NCI-H2107 treated with DMSO at 0.1 percent for 48 hours (cell line): ENCODE measurements at regions not wholly inside any gene's neighbourhood (a gene's known extent, or its start where the extent isn't known, plus 50 kb on each side); places are given as distances from the start of the nearest gene placed in this dataset.

ENCODE experiments used
- DNase-seq: peaks from one replicate; lab custom pipeline; 2025; ENCODE audit not compliant: unreplicated experiment; lab: John Stamatoyannopoulos, UW

DNA sequence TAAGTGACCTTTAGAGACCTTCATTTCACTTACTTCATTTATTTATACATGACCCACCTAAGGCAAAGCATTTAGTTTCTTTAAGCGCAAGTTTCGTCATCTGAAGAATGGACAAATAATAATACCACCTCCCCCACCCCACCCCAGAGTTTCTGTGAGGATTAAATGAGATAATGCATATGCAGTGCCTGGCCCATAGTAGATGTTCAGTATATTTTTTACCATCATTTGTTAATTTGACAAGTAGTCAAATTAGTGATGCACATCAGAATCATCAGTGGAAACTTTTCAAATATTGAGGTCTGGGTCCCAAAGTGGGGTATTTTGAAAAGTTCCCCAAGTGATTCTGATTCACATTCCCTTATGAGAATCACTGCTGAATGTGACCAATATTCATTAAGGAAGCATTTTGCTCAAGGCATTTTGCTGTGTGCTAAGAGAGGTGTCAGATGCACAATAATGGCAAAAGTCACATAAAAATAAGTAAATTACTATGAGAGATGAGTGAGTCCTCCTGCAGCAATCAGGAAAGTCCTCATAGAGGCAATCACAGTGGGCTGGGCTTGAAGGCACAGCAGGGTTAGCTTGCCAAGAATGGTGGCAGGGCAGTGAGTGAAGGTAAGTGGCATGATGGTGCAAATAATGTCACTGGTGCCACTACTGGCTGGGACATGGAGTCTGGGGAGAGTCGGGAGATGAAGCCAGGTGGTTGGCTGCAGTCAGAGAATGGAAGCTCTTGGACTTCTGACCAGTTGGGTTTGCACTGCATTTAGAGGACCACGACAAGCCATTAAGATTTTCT lies 244.1 kb downstream of the PTEN start:
- DNase-seq = no peak

DNA sequence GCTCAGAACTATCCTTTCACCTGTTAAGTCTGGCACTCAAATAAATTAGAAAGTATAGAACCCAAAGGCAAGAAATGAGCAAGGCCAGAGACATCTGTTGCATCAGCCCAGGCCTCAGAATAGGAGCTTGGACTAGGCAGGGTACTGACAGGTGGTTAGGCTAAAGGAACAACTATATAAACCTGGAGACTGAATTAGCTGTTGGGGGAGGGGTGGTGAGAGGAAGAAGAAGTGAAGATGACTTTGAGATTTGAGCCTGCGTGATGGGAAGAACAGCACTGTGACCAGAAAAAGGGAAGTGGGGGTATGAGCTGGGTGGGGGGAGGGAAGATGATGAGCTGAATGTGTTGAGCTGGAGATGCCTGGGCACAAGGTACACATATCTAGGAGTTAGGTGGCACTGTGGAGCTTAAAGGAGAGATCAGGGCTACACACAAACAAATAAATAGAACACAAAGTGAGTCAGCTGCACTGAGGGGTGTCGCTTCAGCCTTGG lies 244.7 kb downstream of the PTEN start:
- no peak for DNase-seq

DNA sequence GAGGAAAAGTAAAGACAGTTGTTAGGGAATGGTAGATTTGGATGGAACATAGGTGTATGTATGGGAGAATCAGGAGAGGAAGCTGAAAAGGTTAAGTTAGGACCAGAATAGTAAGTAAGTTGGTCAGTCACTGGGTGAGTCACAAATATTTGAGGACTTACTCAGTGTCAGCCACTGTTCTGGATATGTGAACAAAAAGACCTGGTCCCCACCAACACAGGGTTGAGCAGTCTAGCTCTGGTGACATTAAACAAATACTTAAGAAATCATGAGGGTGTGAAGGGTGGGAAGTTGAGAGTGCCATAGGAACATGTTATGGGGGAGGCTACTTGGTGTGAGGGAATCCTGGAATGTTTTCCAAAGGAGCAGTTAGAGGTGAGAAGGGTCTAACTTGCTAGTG lies 246.9 kb downstream of the PTEN start:
- DNase-seq = no peak

DNA sequence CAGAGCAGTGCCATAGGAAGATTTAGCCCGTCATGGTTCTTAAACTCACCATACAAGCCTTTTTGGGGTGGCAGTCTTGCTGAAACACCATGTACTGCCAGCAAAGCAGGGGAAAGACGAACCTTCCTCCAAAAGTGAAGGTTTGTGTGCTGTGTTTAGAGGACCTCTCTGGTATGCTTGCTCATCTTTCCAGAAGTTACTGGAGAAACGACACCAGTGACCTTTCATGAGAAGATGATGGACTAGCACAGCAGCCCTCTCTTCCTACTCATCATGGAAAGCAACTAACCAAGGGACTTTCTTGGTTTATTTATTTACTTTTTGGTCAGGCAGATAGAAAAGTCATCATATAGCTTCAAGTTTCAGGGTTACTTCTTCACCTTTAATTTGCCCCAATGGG lies 247.4 kb downstream of the PTEN start:
- DNase-seq = no peak

DNA sequence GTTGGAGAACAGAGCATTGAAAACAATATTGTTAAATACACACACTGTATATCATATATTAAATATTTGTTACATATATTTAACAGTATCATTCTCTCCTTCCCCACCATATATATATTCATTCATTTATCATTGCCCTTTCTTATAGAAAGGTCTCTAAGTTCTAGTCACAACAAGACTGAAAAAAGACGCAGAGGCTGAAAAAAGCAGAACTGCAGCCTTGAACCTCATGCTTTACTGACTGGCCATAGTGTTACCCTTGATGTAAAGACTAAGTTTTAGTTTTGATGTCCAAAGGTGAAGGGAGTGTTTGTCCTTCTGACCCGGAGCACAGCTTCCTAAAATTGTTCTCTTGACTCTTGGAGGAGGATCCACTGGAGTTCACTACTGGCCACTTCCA lies 247.9 kb downstream of the PTEN start:
- DNase-seq = no peak

DNA sequence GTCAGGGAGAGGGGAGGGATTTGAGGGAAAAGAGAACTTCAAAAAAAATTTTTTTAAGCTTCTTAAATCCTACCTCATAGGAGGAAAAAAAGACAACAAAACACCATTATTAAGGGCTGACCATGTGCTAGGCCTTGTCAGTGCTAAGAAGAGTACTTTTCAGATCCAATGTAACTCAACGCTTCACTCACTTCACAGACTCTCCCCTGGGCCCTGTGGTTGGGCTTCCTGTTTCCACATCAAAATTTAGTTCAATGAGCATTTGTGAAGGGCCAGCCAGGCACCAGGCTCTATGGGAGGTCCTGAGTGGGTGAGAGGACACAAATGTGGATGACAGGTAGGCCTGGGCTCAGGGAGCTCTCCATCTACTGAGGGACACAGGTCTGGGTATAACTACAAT lies 249.8 kb downstream of the PTEN start:
- no peak for DNase-seq

DNA sequence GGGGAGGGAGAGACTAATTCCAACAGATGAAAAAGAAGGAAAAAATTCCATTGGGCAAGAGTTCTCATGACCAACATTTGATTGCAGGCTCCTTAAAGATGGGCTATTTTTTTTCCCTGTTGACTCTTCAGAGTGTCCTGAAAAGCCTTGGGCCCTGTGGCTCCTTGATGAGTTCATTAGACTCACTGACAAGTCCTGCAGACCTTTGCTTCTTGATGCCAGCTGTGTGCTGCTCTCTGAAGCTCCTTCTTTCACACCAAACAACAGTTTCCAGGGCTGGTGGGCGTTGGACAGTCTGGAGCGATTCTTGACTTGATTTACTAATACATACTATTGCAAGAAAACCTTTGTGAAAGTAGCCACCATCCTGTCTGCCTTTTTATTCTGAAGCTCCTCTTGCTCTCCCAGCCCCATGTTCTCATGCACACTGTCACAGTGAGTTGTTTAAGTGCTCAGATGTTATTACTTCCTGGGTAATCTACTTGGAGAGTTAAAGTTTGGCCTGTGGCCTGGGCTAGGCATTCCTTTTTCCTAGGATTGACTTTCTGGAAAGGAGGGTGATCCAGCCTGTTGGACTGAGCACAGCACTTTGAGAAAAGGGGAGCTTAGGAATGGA lies 250.3 kb downstream of the PTEN start:
- no peak for DNase-seq

DNA sequence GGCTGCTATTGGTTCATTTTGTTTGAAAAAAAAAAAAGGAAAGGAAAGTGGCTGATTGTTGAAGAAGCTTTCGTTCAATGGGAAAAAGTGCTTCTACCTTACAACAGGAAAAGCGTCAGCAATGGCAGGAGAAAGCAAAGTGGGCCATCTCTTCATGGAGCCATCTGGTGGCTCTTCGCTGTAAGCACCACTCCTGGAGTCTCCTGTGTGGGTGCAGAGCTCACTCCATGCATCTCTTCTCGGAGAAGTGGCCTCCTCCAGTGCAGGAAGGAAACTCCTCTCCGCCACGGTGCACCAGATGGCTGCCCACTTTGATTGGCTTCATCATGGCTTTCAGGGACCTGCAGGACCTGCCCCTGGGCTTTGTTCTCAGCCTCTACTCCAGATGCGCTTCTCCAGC lies 250.9 kb downstream of the PTEN start:
- DNase-seq = peak; percentile 3

DNA sequence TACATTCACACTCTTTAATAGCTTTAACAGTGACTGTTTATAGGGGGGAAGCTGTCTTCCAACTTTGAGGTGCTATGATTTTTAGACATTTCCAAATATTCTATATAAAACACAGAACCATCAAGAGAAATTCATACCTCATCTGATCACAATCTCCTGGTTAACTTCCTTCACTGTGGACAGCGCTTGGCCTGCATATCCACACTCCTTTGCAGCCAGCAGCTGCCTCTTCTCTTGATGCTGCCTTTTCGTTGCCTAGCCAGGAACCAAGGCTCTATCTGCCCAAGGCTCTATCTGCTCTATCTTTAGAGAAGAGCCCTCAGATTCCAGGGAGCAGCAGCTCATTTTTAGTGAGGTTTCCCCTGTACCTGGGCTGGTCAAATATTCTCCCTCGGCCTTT lies 252.0 kb downstream of the PTEN start:
- no peak for DNase-seq

DNA sequence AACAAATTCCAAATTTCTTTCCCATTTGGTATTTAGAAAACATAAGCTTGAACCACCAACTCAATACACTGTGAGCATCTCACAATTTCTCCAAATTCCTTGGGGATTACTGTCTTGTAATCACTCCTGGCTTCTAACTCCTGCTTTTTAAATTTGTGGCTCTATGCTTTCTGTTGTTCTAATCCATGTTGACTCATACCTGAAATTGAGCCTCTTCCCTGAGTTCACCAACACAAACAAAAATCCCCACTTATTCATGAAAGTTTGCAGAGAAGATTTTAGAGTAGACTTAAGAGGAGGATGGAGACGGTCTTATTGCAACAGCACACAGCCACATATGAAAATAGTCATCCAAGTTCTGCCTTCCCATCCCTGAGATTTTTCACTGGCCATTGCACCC lies 252.5 kb downstream of the PTEN start:
- no peak for DNase-seq

DNA sequence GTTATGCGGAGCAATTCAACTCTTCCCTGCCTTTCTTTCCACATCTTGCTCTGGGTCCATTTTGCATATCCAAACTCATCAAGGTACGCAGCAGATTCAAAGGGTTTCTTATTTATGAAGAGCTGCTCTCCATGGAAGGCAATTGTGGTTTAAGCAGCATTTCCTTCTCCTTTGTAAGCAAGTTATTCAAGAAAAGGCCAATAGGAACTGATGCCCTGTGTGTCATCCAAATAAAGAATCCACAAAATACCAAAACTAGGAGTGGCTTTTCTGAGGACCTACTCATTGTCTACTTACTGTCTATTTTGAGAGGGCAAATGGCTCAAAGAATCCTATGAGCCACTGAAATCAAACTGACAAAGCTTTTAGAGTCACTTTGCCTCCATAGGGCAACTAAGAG lies 253.1 kb downstream of the PTEN start:
- DNase-seq = no peak

DNA sequence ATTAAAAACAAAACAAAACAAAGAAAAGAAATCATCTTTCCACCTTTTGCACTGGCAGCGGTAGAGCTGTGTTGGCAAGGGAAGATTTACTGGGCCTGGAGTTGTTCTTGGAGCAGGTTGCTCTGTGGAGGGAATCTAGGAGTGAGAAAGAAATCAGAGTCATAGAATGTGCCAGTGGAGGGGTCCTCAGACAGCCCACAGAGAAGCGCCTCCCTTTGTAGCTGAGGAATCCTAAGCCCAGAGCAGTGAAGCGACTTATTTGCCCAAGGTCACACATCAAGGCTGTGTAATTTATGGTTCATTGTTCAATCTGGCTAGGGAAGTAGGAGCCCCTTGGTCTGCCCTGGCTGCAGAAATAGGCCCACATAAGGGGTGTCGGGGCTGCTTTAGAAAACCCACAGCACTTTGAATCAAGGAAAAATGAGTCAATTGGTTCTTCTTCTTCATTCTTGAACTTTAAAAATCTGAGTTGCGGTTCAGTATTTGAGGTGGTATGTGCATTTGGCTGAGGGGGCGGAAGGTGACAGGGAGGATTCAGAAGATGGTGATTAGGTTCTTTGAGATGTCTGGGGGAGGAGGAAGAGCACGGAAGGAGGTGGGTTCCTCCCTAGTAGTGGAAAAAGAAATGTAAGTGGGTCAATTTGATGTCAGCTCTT lies 253.7 kb downstream of the PTEN start:
- no peak for DNase-seq

DNA sequence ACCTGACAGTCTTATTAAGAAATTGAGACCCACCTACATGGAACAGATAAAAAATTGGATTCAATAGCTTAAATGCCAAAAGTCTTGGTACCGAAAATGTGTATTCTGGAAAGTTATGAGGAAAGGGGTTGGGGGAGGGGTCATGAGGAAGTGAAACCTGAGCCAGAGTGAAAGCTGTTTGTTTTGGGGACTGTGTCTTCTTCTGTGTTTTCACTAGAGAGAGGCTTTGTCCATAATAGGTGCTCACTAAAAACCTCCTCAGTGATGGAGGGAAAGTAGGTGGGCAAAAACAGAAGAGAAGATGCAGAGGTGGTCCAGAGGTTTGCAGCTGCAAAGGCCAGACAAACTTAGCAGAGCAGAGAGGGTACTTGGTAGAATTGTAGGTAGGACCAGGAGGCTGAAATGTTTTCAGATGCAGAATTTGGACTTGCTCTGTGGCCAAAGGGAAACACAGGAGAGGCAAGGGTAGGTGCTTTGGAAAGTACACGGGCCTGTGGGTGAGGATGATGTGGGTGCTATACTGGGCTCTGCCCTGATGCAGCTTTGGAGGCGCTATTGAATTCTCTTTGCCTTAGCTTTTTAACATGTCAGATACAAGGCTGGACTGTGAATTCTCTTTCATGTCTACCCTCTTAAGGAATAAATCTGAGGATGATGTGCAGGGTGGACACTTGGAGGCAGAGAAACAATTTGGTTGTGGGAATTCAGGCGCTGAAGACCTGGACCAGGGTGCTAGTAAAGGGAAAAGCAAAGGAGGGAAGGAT lies 254.6 kb downstream of the PTEN start:
- DNase-seq = no peak

DNA sequence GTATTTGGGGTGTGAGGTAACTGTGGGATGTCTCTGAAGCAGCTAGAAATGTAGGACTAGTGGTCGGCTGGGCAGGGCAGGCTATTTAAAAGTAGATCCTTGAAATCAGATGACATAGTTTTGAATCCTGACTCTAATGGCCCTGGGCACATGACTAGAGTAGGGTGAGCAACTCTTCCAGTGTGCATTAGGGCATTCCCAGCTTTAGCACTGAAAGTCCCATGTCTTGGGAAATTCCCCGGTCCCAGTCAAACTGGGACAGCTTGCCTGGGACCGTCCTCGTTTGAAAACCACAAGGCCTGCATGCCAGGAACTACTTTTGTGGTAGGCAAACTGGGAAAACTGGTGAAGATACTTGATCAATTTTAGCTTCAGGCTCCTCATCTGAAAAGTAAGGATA lies 255.3 kb downstream of the PTEN start:
- no peak for DNase-seq

DNA sequence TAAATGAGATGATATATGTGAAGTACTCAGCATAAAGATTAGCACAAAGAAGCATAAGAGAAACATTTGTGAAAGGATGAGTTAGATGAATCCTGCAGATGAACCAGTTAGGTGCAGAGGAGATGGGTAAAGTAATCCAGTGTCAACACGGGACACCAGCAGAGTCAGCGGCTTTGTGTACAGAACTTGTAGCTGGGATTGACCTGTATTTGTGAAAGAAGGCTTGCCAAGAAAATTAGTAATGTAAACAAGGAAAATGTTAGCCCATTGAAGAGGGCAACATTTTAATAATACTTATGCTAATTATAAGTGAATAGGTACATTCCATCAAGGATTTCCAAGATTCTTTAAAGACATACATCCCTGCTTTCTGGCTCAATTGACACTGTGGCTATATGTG lies 255.7 kb downstream of the PTEN start:
- DNase-seq = no peak

DNA sequence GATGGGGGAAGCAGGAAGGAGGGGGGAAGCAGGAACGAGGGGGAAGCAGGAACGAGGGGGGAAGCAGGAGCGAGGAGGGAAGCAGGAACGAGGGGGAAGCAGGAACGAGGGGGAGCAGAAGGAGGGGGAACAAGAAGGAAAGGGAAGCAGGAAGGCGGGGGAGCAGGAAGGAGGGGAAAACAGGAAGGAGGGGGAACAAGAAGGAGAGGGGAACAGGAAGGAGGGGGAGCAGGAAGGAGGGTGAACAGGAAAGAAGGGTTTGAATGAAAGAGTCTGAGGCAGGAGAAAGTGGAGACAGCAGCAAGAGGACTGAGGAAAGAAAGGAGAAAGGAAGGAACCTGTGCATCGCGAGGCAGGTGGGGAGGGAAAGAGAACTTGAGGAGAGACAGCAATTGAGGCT lies 256.6 kb downstream of the PTEN start:
- DNase-seq = no peak

DNA sequence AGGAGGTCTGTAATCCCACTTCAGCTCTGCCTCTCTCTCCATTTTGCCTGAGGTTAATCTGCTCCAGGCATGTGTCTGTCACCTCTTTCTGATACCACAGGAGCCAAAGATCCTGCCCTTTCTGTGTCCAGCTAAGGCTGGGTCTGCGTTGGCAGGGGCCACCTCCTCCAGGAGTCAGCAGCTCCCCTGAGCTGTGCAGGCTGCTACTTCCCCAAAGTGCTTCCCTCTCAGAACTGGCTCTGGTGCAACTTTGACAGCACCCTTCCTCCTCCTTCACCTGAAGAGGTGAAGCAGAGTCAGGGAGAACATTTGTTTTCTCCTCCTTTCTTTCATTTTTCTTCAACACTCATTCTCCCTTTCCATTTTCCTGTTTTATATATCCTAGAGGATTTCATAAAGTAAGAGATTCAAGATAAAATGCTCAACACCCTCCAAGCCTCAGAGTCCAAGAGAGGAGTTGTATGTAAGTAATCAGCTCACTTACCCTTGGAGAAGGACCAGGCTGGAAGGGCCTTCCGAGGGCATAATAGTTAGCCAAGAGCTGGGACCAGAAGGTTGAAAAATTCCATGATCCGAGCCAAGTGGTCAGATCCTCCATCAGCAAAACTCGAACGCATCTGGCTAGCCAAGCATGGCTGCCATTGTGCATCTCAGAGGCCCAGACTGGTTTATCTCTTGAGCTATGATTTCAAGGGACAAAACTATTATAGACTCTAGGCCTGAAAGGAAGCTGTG lies 257.3 kb downstream of the PTEN start:
- no peak for DNase-seq

DNA sequence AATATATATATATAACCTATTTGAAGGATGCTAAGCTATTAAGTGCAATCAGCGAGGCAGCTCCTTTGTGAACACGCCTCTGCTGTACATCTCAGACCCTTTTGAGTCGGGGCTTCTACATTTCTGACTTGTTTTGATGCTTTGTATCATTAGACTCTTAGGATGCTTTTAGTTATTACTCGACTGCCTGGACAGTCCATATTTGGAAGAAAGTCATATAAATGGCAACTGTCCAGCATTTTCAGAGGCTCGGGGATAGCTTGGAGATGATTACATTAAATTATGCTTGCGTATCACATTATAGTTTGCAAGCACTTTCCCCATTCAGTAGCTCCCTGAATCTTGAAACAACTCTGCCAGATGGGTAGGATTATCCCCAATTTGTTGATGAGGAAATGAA lies 257.9 kb downstream of the PTEN start:
- no peak for DNase-seq

DNA sequence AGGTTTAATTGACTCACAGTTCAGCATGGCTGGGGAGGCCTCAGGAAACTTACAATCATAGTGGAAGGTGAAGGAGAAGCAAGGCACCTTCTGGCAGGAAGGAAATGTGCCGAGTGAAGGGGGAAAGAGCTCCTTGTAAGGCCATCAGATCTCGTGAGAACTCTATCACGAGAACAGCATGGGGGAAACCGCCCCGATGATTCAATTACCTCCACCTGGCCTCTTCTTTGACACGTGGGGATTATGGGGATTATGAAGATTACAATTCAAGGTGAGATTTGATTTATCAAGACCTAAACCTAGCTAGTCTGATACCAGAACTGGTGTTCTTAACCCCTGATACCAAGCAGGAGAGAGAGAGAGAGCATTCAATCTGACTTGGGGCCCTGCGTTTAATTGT lies 258.7 kb downstream of the PTEN start:
- no peak for DNase-seq

DNA sequence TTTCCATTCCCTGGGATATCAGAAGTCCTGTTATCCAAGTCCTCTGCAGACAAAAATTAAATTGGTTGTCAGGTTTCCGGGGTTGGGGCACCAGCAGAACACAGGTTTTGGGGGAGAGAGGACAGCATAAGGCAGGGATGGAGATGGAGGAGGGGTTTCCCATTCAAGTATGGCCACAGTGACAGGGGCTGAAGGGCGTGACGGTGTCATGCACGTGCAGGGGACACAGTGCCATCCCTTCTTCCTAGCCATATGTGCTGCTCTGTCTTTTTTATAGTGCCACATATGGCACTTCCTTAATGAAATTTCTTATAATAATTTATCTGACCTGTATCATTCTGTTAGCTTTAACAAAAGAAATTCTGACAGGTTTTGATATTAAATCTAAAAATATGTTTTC lies 259.2 kb downstream of the PTEN start:
- DNase-seq = no peak

DNA sequence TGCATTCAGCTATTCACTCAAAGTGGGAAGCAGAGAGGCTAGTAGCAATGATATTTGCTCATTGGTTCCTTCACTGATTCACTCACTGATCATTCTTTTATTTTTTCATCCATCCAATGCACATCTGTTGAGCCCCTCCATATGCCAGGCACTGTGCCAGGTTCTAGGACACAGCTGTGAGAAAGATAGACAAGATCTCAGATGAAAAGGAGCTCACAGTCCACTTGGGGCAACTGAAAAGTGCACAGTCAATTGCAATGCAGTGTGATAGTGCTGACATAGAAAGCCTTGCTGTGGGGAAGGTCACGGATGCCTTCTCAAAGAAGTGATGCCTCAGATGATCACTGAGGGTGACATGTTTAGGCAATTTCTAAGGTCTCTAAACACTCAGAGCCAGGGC lies 262.3 kb downstream of the PTEN start:
- DNase-seq = no peak
